ENCODE measurements at regions not wholly inside any gene's neighbourhood (a gene's known extent, or its start where the extent isn't known, plus 50 kb on each side); places are given as distances from the start of the nearest gene placed in this dataset.

GRCh38 chr13:32914686-32915085 lies 101.5 kb upstream of the KL start:
- TF ChIP-seq, protein P1, sequence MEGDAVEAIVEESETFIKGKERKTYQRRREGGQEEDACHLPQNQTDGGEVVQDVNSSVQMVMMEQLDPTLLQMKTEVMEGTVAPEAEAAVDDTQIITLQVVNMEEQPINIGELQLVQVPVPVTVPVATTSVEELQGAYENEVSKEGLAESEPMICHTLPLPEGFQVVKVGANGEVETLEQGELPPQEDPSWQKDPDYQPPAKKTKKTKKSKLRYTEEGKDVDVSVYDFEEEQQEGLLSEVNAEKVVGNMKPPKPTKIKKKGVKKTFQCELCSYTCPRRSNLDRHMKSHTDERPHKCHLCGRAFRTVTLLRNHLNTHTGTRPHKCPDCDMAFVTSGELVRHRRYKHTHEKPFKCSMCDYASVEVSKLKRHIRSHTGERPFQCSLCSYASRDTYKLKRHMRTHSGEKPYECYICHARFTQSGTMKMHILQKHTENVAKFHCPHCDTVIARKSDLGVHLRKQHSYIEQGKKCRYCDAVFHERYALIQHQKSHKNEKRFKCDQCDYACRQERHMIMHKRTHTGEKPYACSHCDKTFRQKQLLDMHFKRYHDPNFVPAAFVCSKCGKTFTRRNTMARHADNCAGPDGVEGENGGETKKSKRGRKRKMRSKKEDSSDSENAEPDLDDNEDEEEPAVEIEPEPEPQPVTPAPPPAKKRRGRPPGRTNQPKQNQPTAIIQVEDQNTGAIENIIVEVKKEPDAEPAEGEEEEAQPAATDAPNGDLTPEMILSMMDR (conservative IDR thresholded peaks at IDR 0.05) = no peak
- TF ChIP-seq EZH2 (IDR thresholded peaks at IDR 0.05; ENCODE audit: low read depth) = no peak
